CD4-positive, CD25-positive, alpha-beta regulatory T cell (primary cell): ENCODE measurements at regions not wholly inside any gene's neighbourhood (a gene's known extent, or its start where the extent isn't known, plus 50 kb on each side); places are given as distances from the start of the nearest gene placed in this dataset.

ENCODE experiments used
- ATAC-seq, 2 donors: fragments of 150-1000 bp; cut with Tn5 transposase; one replicate each; pipeline ENCODE4 v1.10.0; 2021; ENCODE audit warnings: low read depth in 2 of 2, moderate number of reproducible peaks in 2 of 2, moderate library complexity in 1 of 2
- DNase-seq, 3 donors: peaks; one replicate each; pipeline versions ENCODE4 v3.0.0 to v3.0.0-alpha.2; 2012 to 2022; ENCODE audit warnings: mixed read lengths in 1 of 3
- H3K27ac ChIP-seq: one replicate; pipeline ENCODE4 v1.7.0; 2013; ENCODE audit warnings: mild to moderate bottlenecking, low read length; ENCODE audit not compliant: insufficient read depth, poor library complexity, severe bottlenecking
- H3K27me3 ChIP-seq: one replicate; pipeline ENCODE4 v1.7.0; 2013; ENCODE audit warnings: low read length; ENCODE audit not compliant: control insufficient read depth, insufficient read depth
- H3K36me3 ChIP-seq: one replicate; pipeline ENCODE4 v1.7.0; 2013; ENCODE audit warnings: mild to moderate bottlenecking, low read length, moderate library complexity; ENCODE audit not compliant: control insufficient read depth, insufficient read depth
- H3K4me1 ChIP-seq: 2 replicates; pipeline ENCODE4 v1.7.0; 2013; ENCODE audit warnings: mild to moderate bottlenecking, low read length; ENCODE audit not compliant: insufficient read depth, control insufficient read depth, poor library complexity, severe bottlenecking
- H3K4me3 ChIP-seq: one replicate; pipeline ENCODE4 v1.7.0; 2013; ENCODE audit warnings: low read depth, mild to moderate bottlenecking, low read length, moderate library complexity
- H3K9me3 ChIP-seq, 2 experiments: 1 replicate in 1 of 2; 2 replicates in 1 of 2; pipeline ENCODE4 v1.7.0; 2013; ENCODE audit warnings: low read length in 2 of 2, mild to moderate bottlenecking in 1 of 2, moderate library complexity in 1 of 2; ENCODE audit not compliant: control insufficient read depth in 2 of 2
- H3K27ac Mint-ChIP-seq, 3 donors: one replicate each; pipeline ENCODE4 v1.8.0; 2020 to 2022; ENCODE audit warnings: mild to moderate bottlenecking in 3 of 3, mixed read lengths in 3 of 3, moderate library complexity in 2 of 3
- H3K27me3 Mint-ChIP-seq: one replicate; pipeline ENCODE4 v1.8.0; 2022; ENCODE audit warnings: mild to moderate bottlenecking, mixed read lengths
- H3K36me3 Mint-ChIP-seq: one replicate; pipeline ENCODE4 v1.8.0; 2020; ENCODE audit warnings: mixed read lengths
- H3K4me1 Mint-ChIP-seq, 4 donors: one replicate each; pipeline ENCODE4 v1.8.0; 2020 to 2022; ENCODE audit warnings: mixed read lengths in 4 of 4, mild to moderate bottlenecking in 1 of 4
- H3K4me3 Mint-ChIP-seq, 4 donors: one replicate each; pipeline ENCODE4 v1.8.0; 2020 to 2022; ENCODE audit warnings: mild to moderate bottlenecking in 4 of 4, mixed read lengths in 4 of 4, moderate library complexity in 3 of 4
- H3K9me3 Mint-ChIP-seq, 7 donors: one replicate each; pipeline ENCODE4 v1.8.0; 2020 to 2022; ENCODE audit warnings: mixed read lengths in 7 of 7, mild to moderate bottlenecking in 3 of 7, moderate library complexity in 2 of 7

- DNase-seq = no peak
- Mint-ChIP-seq H3K36me3 (no peaks in the 10 kb centered on the region), H3K4me3 (no peak overlapping the region), H3K4me1 (no peaks in the 10 kb centered on the region), H3K9me3 (peaks cover 0 to 2% (median 0%) of the 10 kb centered on the region in 7 donors), H3K27me3 (no peaks in the 10 kb centered on the region), H3K27ac (no peak overlapping the region)
- H3K27me3 ChIP-seq = no peaks in the 10 kb centered on the region
- H3K4me1 ChIP-seq = no peaks in the 10 kb centered on the region
- no peaks in the 10 kb centered on the region for H3K9me3 ChIP-seq
- ATAC-seq = no peak
- H3K4me3 ChIP-seq = no peak overlapping the region
- H3K27ac ChIP-seq = no peak overlapping the region
- H3K36me3 ChIP-seq = no peaks in the 10 kb centered on the region
Measured at GRCh38 chr5:98193921-98194760, 579.3 kb upstream of the RGMB start.

GRCh38 chr5:98200726-98201541 is 572.5 kb upstream of the RGMB start:
- no peaks in the 10 kb centered on the region for H3K27me3 Mint-ChIP-seq
- H3K9me3 Mint-ChIP-seq = peaks cover 0 to 3% (median 0%) of the 10 kb centered on the region in 7 donors
- H3K4me3 Mint-ChIP-seq = no peak overlapping the region
- H3K36me3 ChIP-seq = no peaks in the 10 kb centered on the region
- H3K4me3 ChIP-seq = no peak overlapping the region
- ATAC-seq (no peak), DNase-seq (no peak)
- no peaks in the 10 kb centered on the region for H3K36me3 Mint-ChIP-seq
- no peaks in the 10 kb centered on the region for H3K9me3 ChIP-seq
- no peaks in the 10 kb centered on the region for H3K27me3 ChIP-seq
- no peak overlapping the region for H3K27ac Mint-ChIP-seq
- no peaks in the 10 kb centered on the region for H3K4me1 Mint-ChIP-seq
- H3K4me1 ChIP-seq = no peaks in the 10 kb centered on the region
- H3K27ac ChIP-seq = no peak overlapping the region

GRCh38 chr5:98204798-98205197 is 568.7 kb upstream of the RGMB start:
- Histone ChIP-seq H3K9me3 (no peaks in the 10 kb centered on the region), H3K4me1 (no peaks in the 10 kb centered on the region), H3K27ac (no peak overlapping the region), H3K27me3 (no peaks in the 10 kb centered on the region), H3K36me3 (no peaks in the 10 kb centered on the region), H3K4me3 (no peak overlapping the region)
- Mint-ChIP-seq H3K27me3 (no peaks in the 10 kb centered on the region), H3K27ac (no peak overlapping the region), H3K9me3 (peaks cover 0 to 3% (median 0%) of the 10 kb centered on the region in 7 donors), H3K36me3 (no peaks in the 10 kb centered on the region), H3K4me1 (no peaks in the 10 kb centered on the region), H3K4me3 (no peak overlapping the region)
- ATAC-seq (no peak), DNase-seq (no peak)

- peaks cover 0 to 5% (median 0%) of the 10 kb centered on the region in 7 donors for H3K9me3 Mint-ChIP-seq
- H3K4me3 Mint-ChIP-seq = no peak overlapping the region
- no peaks in the 10 kb centered on the region for H3K36me3 Mint-ChIP-seq
- DNase-seq (no peak), ATAC-seq (no peak)
- Histone ChIP-seq H3K27me3 (no peaks in the 10 kb centered on the region), H3K4me3 (no peak overlapping the region), H3K36me3 (no peaks in the 10 kb centered on the region), H3K4me1 (no peaks in the 10 kb centered on the region), H3K9me3 (no peaks in the 10 kb centered on the region), H3K27ac (no peak overlapping the region)
- H3K27ac Mint-ChIP-seq = no peak overlapping the region
- no peaks in the 10 kb centered on the region for H3K27me3 Mint-ChIP-seq
- H3K4me1 Mint-ChIP-seq = no peaks in the 10 kb centered on the region
Measured at GRCh38 chr5:98205691-98206461, 567.6 kb upstream of the RGMB start.

GRCh38 chr5:98206566-98206965 is 566.9 kb upstream of the RGMB start:
- ATAC-seq = no peak
- no peak for DNase-seq
- no peak overlapping the region for H3K4me3 Mint-ChIP-seq
- H3K4me3 ChIP-seq = no peak overlapping the region
- H3K27ac ChIP-seq = no peak overlapping the region
- no peaks in the 10 kb centered on the region for H3K4me1 ChIP-seq
- no peaks in the 10 kb centered on the region for H3K27me3 Mint-ChIP-seq
- no peaks in the 10 kb centered on the region for H3K36me3 Mint-ChIP-seq
- H3K9me3 Mint-ChIP-seq = peaks cover 0 to 5% (median 0%) of the 10 kb centered on the region in 7 donors
- H3K27me3 ChIP-seq = no peaks in the 10 kb centered on the region
- H3K9me3 ChIP-seq = no peaks in the 10 kb centered on the region
- H3K27ac Mint-ChIP-seq = no peak overlapping the region
- no peaks in the 10 kb centered on the region for H3K4me1 Mint-ChIP-seq
- H3K36me3 ChIP-seq = no peaks in the 10 kb centered on the region

- ATAC-seq (no peak), DNase-seq (no peak)
- Mint-ChIP-seq H3K27ac (no peak overlapping the region), H3K4me1 (no peaks in the 10 kb centered on the region), H3K4me3 (no peak overlapping the region), H3K27me3 (no peaks in the 10 kb centered on the region), H3K9me3 (peaks cover 0 to 1% (median 0%) of the 10 kb centered on the region in 7 donors), H3K36me3 (no peaks in the 10 kb centered on the region)
- Histone ChIP-seq H3K4me3 (no peak overlapping the region), H3K4me1 (no peaks in the 10 kb centered on the region), H3K36me3 (no peaks in the 10 kb centered on the region), H3K9me3 (no peaks in the 10 kb centered on the region), H3K27me3 (no peaks in the 10 kb centered on the region), H3K27ac (no peak overlapping the region)
Measured at GRCh38 chr5:98209418-98209817, 564.0 kb upstream of the RGMB start.

GRCh38 chr5:98214240-98215051 is 559.0 kb upstream of the RGMB start:
- H3K9me3 Mint-ChIP-seq = peaks cover 0 to 3% (median 0%) of the 10 kb centered on the region in 7 donors
- no peak for DNase-seq
- Histone ChIP-seq H3K4me1 (no peaks in the 10 kb centered on the region), H3K27me3 (no peaks in the 10 kb centered on the region), H3K9me3 (no peaks in the 10 kb centered on the region), H3K36me3 (no peaks in the 10 kb centered on the region), H3K4me3 (no peak overlapping the region), H3K27ac (no peak overlapping the region)
- H3K27me3 Mint-ChIP-seq = no peaks in the 10 kb centered on the region
- peak overlapping the region in 1 of 4 donors; percentile 2 for H3K4me3 Mint-ChIP-seq
- no peak for ATAC-seq
- H3K36me3 Mint-ChIP-seq = no peaks in the 10 kb centered on the region
- H3K4me1 Mint-ChIP-seq = peaks cover 0 to 5% (median 3%) of the 10 kb centered on the region in 4 donors
- no peak overlapping the region for H3K27ac Mint-ChIP-seq
